GM23338 (cell line): ENCODE measurements at regions not wholly inside any gene's neighbourhood (a gene's known extent, or its start where the extent isn't known, plus 50 kb on each side); places are given as distances from the start of the nearest gene placed in this dataset.

ENCODE experiments used
- ATAC-seq: fragments of 200-7000 bp; cut with Tn5 transposase; 3 replicates; pipeline ENCODE4 v1.9.1; 2020
- DNase-seq: peaks from one replicate; pipeline ENCODE4 v3.0.0-alpha.2; 2015; ENCODE audit warnings: low spot score
- H2AFZ ChIP-seq: fragments of 200-600 bp; sonication (generic); 2 replicates; pipeline ENCODE4 v1.8.0; 2016; ENCODE audit warnings: antibody characterized with exemption, mild to moderate bottlenecking, moderate library complexity
- H3F3A ChIP-seq: fragments of 200-600 bp; sonication (generic); replicated peaks from 2 replicates; pipeline ENCODE4 v1.8.0; 2017; ENCODE audit warnings: antibody characterized with exemption, mixed run types, low read depth
- H3K27ac ChIP-seq: fragments of 200-600 bp; sonication (generic); 2 replicates; pipeline ENCODE4 v1.6.1; 2016; ENCODE audit warnings: low read depth
- H3K27me3 ChIP-seq: fragments of 200-600 bp; sonication (generic); 2 replicates; pipeline ENCODE4 v1.8.0; 2016; ENCODE audit warnings: mild to moderate bottlenecking, mixed run types, moderate library complexity; ENCODE audit not compliant: insufficient read depth
- H3K36me3 ChIP-seq: fragments of 200-600 bp; sonication (generic); 2 replicates; pipeline ENCODE4 v1.8.0; 2016; ENCODE audit warnings: mild to moderate bottlenecking; ENCODE audit not compliant: insufficient read depth
- H3K4me1 ChIP-seq: fragments of 200-600 bp; sonication (generic); 2 replicates; pipeline ENCODE4 v1.8.0; 2016; ENCODE audit warnings: mild to moderate bottlenecking, moderate library complexity; ENCODE audit not compliant: insufficient read depth
- H3K4me2 ChIP-seq: fragments of 200-600 bp; sonication (generic); 2 replicates; pipeline ENCODE4 v1.7.1; 2017; ENCODE audit warnings: mixed run types
- H3K4me3 ChIP-seq: fragments of 200-600 bp; sonication (generic); 2 replicates; pipeline ENCODE4 v1.6.1; 2016; ENCODE audit warnings: mixed run types
- H3K79me2 ChIP-seq: fragments of 200-600 bp; sonication (generic); replicated peaks from 2 replicates; pipeline ENCODE4 v1.8.0; 2017; ENCODE audit warnings: mild to moderate bottlenecking; ENCODE audit not compliant: insufficient read depth
- H3K9me2 ChIP-seq: fragments of 200-600 bp; sonication (generic); 2 replicates; pipeline ENCODE4 v1.8.0; 2017; ENCODE audit not compliant: insufficient read depth
- H4K20me1 ChIP-seq: fragments of 200-600 bp; sonication (generic); replicated peaks from 2 replicates; pipeline ENCODE4 v1.8.0; 2017; ENCODE audit warnings: mild to moderate bottlenecking; ENCODE audit not compliant: insufficient read depth
- H3K27ac Mint-ChIP-seq: 2 replicates; pipeline ENCODE4 v1.8.0; 2020; ENCODE audit warnings: inconsistent platforms, mild to moderate bottlenecking, moderate library complexity, mixed read lengths
- H3K27me3 Mint-ChIP-seq: 3 replicates; pipeline ENCODE4 v1.8.0; 2022; ENCODE audit warnings: low read depth, mild to moderate bottlenecking, moderate library complexity, mixed read lengths, inconsistent platforms; ENCODE audit not compliant: insufficient read depth, poor library complexity
- H3K36me3 Mint-ChIP-seq: 3 replicates; pipeline ENCODE4 v1.8.0; 2021; ENCODE audit warnings: low read depth, mild to moderate bottlenecking, inconsistent platforms, moderate library complexity, mixed read lengths
- H3K4me1 Mint-ChIP-seq: 3 replicates; pipeline ENCODE4 v1.8.0; 2020; ENCODE audit warnings: mild to moderate bottlenecking, inconsistent platforms, mixed read lengths
- H3K4me3 Mint-ChIP-seq: 3 replicates; pipeline ENCODE4 v1.8.0; 2021; ENCODE audit warnings: moderate library complexity, mild to moderate bottlenecking, inconsistent platforms, mixed read lengths
- H3K9me3 Mint-ChIP-seq: 3 replicates; pipeline ENCODE4 v1.8.0; 2020; ENCODE audit warnings: moderate library complexity, mild to moderate bottlenecking, inconsistent platforms, mixed read lengths
- CREB1 ChIP-seq: fragments of 250-450 bp; sonication (Bioruptor Pico); IDR thresholded peaks from 2 replicates; pipeline ENCODE4 v1.5.0; 2020; ENCODE audit warnings: low read depth, mild to moderate bottlenecking, moderate library complexity
- ETS1 ChIP-seq: IDR thresholded peaks from 2 replicates; pipeline ENCODE4 v1.6.1; 2016; ENCODE audit warnings: antibody characterized with exemption
- EZH2phosphoT487 ChIP-seq: fragments of 200-600 bp; sonication (generic); IDR thresholded peaks from one replicate; pipeline ENCODE4 v1.8.1; 2018; ENCODE audit warnings: antibody characterized with exemption; ENCODE audit not compliant: unreplicated experiment
- NANOG ChIP-seq: IDR thresholded peaks from 2 replicates; pipeline ENCODE4 v1.6.1; 2016; ENCODE audit warnings: antibody characterized with exemption, borderline replicate concordance
- POLR2AphosphoS5 ChIP-seq: IDR thresholded peaks from 2 replicates; pipeline ENCODE4 v1.6.1; 2016; ENCODE audit warnings: antibody characterized with exemption, low read depth
- REST ChIP-seq: IDR thresholded peaks from one replicate; pipeline ENCODE4 v1.6.1; 2018; ENCODE audit warnings: antibody characterized with exemption; ENCODE audit not compliant: unreplicated experiment
- STAT1 ChIP-seq: IDR thresholded peaks from one replicate; pipeline ENCODE4 v1.6.1; 2016; ENCODE audit warnings: antibody characterized with exemption; ENCODE audit not compliant: unreplicated experiment
- ZNF114 ChIP-seq: fragments of 250-450 bp; sonication (Bioruptor Pico); IDR thresholded peaks from 2 replicates; pipeline ENCODE4 v1.5.0; 2020; ENCODE audit warnings: mild to moderate bottlenecking, moderate library complexity
- ZNF331 ChIP-seq: fragments of 250-450 bp; sonication (Bioruptor Pico); IDR thresholded peaks from 2 replicates; pipeline ENCODE4 v1.5.0; 2020; ENCODE audit warnings: low read depth, mild to moderate bottlenecking, moderate library complexity

DNA sequence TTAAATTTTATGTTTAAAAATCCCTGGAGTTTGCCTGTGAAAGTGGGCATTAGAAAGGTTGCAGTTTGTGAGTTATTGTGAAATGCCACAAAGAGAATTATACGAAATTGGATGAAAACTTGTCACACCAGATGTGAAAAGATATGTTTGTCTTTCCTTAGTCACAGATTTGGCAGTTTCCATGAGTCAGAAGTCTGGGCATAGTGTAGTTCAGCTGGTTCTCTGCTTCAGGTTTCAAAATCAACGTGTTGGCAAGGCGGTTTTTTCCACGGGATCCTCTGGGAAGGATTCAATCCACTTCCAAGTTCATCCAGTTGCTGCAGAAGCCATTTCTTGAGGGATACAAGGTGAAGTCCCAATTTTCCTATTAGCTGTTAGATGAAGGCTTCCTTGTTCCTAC, 658.0 kb upstream of the CDH2 start:
- Histone ChIP-seq H3F3A (no peaks in the 10 kb centered on the region), H3K4me1 (peaks cover 19% of the 10 kb centered on the region), H3K9me2 (0 out of 2 replicates have a peak, but pooled peaks cover 6% of the 10 kb centered on the region), H2AFZ (no peak overlapping the region), H3K36me3 (no peaks in the 10 kb centered on the region), H3K79me2 (no peaks in the 10 kb centered on the region), H3K27me3 (no peaks in the 10 kb centered on the region), H3K4me2 (no peak overlapping the region), H3K4me3 (no peak overlapping the region), H4K20me1 (no peaks in the 10 kb centered on the region), H3K27ac (no peak overlapping the region)
- H3K36me3 Mint-ChIP-seq: peaks cover 4% of the 10 kb centered on the region; the same call in 1 of the 3 replicates
- H3K27ac Mint-ChIP-seq: no peak overlapping the region
- no peaks in the 10 kb centered on the region for H3K27me3 Mint-ChIP-seq
- H3K9me3 Mint-ChIP-seq: peaks cover 8% of the 10 kb centered on the region; the same call in 2 of the 3 replicates
- peaks cover 11% of the 10 kb centered on the region; the same call in 2 of the 3 replicates for H3K4me1 Mint-ChIP-seq
- DNase-seq: no peak
- TF ChIP-seq NANOG: no peak
- TF ChIP-seq ZNF114 (CRISPR knock-in tag): no peak
- no peak for TF ChIP-seq ETS1
- no peak for TF ChIP-seq EZH2phosphoT487
- no peak for TF ChIP-seq CREB1 (CRISPR knock-in tag)
- TF ChIP-seq STAT1: no peak
- TF ChIP-seq ZNF331 (CRISPR knock-in tag): no peak
- TF ChIP-seq REST: no peak
- no peak for TF ChIP-seq POLR2AphosphoS5
- no peak overlapping the region for H3K4me3 Mint-ChIP-seq
- ATAC-seq: no peak

DNA sequence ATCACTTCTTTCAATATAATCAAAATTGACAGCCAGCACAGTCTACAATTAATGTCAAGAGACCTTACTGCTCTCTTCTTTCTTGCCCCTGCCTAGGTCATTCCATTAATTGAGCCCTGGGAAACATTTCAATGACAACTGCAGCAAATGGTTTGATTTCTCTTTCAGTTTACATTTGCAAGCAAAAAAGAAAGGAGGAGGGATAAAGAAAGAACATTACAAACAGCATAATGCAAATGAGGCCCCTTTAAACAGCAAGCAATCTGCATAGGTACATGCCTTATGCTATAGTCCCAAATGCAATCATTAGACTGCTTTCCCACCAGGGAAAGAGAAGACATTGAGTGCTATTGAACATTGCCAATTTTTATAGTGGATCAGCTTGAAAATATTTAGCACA, 655.0 kb upstream of the CDH2 start:
- TF ChIP-seq ETS1 (no peak), NANOG (peak; percentile 66)
- H3K4me3 Mint-ChIP-seq: no peak overlapping the region

More for the DNA sequence above, 655.0 kb upstream of the CDH2 start:
- Histone ChIP-seq H3K4me1 (peaks cover 31% of the 10 kb centered on the region), H3K36me3 (no peaks in the 10 kb centered on the region), H3K9me2 (no peaks in the 10 kb centered on the region), H3K4me3 (no peak overlapping the region), H3K4me2 (peak overlapping the region; percentile 5; the same call in 1 of the 2 replicates), H3K79me2 (no peaks in the 10 kb centered on the region), H4K20me1 (no peaks in the 10 kb centered on the region), H3K27ac (no peak overlapping the region), H3K27me3 (no peaks in the 10 kb centered on the region), H2AFZ (no peak overlapping the region), H3F3A (no peaks in the 10 kb centered on the region)
- ATAC-seq (peak; percentile 50), DNase-seq (peak; percentile 7)
- no peaks in the 10 kb centered on the region for H3K36me3 Mint-ChIP-seq
- H3K9me3 Mint-ChIP-seq: no peaks in the 10 kb centered on the region
- H3K27ac Mint-ChIP-seq: no peak overlapping the region
- H3K4me1 Mint-ChIP-seq: peaks cover 23% of the 10 kb centered on the region
- no peaks in the 10 kb centered on the region for H3K27me3 Mint-ChIP-seq
